Stimulated activated CD8-positive, alpha-beta memory T cell treated with anti-CD3 and anti-CD28 coated beads, Interleukin-15, amount 100 ng/mL, for 4 hours (primary cell): ENCODE measurements at regions not wholly inside any gene's neighbourhood (a gene's known extent, or its start where the extent isn't known, plus 50 kb on each side); places are given as distances from the start of the nearest gene placed in this dataset.

ENCODE experiments used
- DNase-seq, 2 donors: peaks; one replicate each; pipeline ENCODE4 v3.0.0-alpha.2; 2020; ENCODE audit warnings: low read depth in 2 of 2

GRCh38 chr5:167528651-167529050 is 762.8 kb upstream of the WWC1 start:
- DNase-seq, result no peak

GRCh38 chr5:167530548-167530947 is 760.9 kb upstream of the WWC1 start:
- no peak for DNase-seq

- no peak for DNase-seq
These were observed 757.3 kb upstream of the WWC1 start for GRCh38 chr5:167533814-167534795.

- no peak for DNase-seq
These were observed 751.7 kb upstream of the WWC1 start for GRCh38 chr5:167539747-167540146.

- DNase-seq, result no peak
These were observed 745.2 kb upstream of the WWC1 start for GRCh38 chr5:167546270-167546669.

GRCh38 chr5:167552356-167552755 is 739.1 kb upstream of the WWC1 start:
- DNase-seq, result no peak

- DNase-seq, result no peak
These were observed 737.9 kb upstream of the WWC1 start for GRCh38 chr5:167553511-167553910.

- no peak for DNase-seq
These were observed 736.7 kb upstream of the WWC1 start for GRCh38 chr5:167554564-167555290.

GRCh38 chr5:167555565-167556166 is 735.8 kb upstream of the WWC1 start:
- DNase-seq, result no peak

GRCh38 chr5:167557359-167557758 is 734.1 kb upstream of the WWC1 start:
- DNase-seq, result no peak

GRCh38 chr5:167561796-167562195 is 729.6 kb upstream of the WWC1 start:
- no peak for DNase-seq

GRCh38 chr5:167564275-167564674 is 727.2 kb upstream of the WWC1 start:
- DNase-seq, result no peak

GRCh38 chr5:167565189-167565954 is 726.1 kb upstream of the WWC1 start:
- no peak for DNase-seq

- DNase-seq, result no peak
These were observed 721.0 kb upstream of the WWC1 start for GRCh38 chr5:167570431-167570830.

- no peak for DNase-seq
These were observed 719.6 kb upstream of the WWC1 start for GRCh38 chr5:167571824-167572223.

- no peak for DNase-seq
These were observed 717.9 kb upstream of the WWC1 start for GRCh38 chr5:167573370-167574127.

- no peak for DNase-seq
These were observed 717.0 kb upstream of the WWC1 start for GRCh38 chr5:167574464-167574863.

- DNase-seq, result no peak
These were observed 716.1 kb upstream of the WWC1 start for GRCh38 chr5:167575330-167575729.

GRCh38 chr5:167576126-167576525 is 715.3 kb upstream of the WWC1 start:
- DNase-seq, result no peak

- no peak for DNase-seq
These were observed 714.5 kb upstream of the WWC1 start for GRCh38 chr5:167576897-167577296.

- no peak for DNase-seq
These were observed 713.8 kb upstream of the WWC1 start for GRCh38 chr5:167577616-167578015.
